ENCODE measurements at regions not wholly inside any gene's neighbourhood (a gene's known extent, or its start where the extent isn't known, plus 50 kb on each side); places are given as distances from the start of the nearest gene placed in this dataset.
"Not testable (repeated sequence)": the region's sequence is repeated elsewhere in the genome, so short reads cannot be mapped to it uniquely, and the experiment has no call there.

- H3K36me3 Mint-ChIP-seq: no peaks in the 10 kb centered on the region
- peaks cover 1% of the 10 kb centered on the region for H3K9me3 Mint-ChIP-seq
- no peaks in the 10 kb centered on the region for H3K27me3 Mint-ChIP-seq
- H3K4me3 Mint-ChIP-seq: no peak overlapping the region
- no peak for DNase-seq
- no peak overlapping the region for H3K27ac Mint-ChIP-seq
- no peaks in the 10 kb centered on the region for H3K4me1 Mint-ChIP-seq
Measured at GRCh38 chrX:43405191-43405590, 250.9 kb upstream of the MAOA start.

- Mint-ChIP-seq H3K9me3 (peaks cover 3% of the 10 kb centered on the region), H3K27me3 (no peaks in the 10 kb centered on the region), H3K36me3 (no peaks in the 10 kb centered on the region), H3K4me3 (no peak overlapping the region), H3K4me1 (no peaks in the 10 kb centered on the region), H3K27ac (no peak overlapping the region)
- DNase-seq: no peak
Measured at GRCh38 chrX:43423876-43424275, 232.2 kb upstream of the MAOA start.

GRCh38 chrX:43436517-43436916 is 219.6 kb upstream of the MAOA start:
- no peaks in the 10 kb centered on the region for H3K36me3 Mint-ChIP-seq
- DNase-seq: no peak
- no peak overlapping the region for H3K4me3 Mint-ChIP-seq

GRCh38 chrX:43446752-43447151 is 209.3 kb upstream of the MAOA start:
- no peak overlapping the region for H3K4me3 Mint-ChIP-seq
- no peak for DNase-seq
- H3K27me3 Mint-ChIP-seq: peaks cover 3% of the 10 kb centered on the region
- H3K9me3 Mint-ChIP-seq: peaks cover 4% of the 10 kb centered on the region
- no peaks in the 10 kb centered on the region for H3K4me1 Mint-ChIP-seq
- peaks cover 2% of the 10 kb centered on the region for H3K36me3 Mint-ChIP-seq
- H3K27ac Mint-ChIP-seq: no peak overlapping the region

More at GRCh38 chrX:43436517-43436916, 219.6 kb upstream of the MAOA start:
- peaks cover 17% of the 10 kb centered on the region for H3K27me3 Mint-ChIP-seq
- H3K27ac Mint-ChIP-seq: no peak overlapping the region
- H3K4me1 Mint-ChIP-seq: no peaks in the 10 kb centered on the region
- peaks cover 8% of the 10 kb centered on the region for H3K9me3 Mint-ChIP-seq

GRCh38 chrX:43448688-43449087 is 207.4 kb upstream of the MAOA start:
- no peaks in the 10 kb centered on the region for H3K27me3 Mint-ChIP-seq
- H3K4me1 Mint-ChIP-seq: no peaks in the 10 kb centered on the region
- H3K36me3 Mint-ChIP-seq: peaks cover 2% of the 10 kb centered on the region
- DNase-seq: no peak
- H3K9me3 Mint-ChIP-seq: peaks cover 8% of the 10 kb centered on the region
- H3K27ac Mint-ChIP-seq: no peak overlapping the region
- no peak overlapping the region for H3K4me3 Mint-ChIP-seq

- peaks cover 8% of the 10 kb centered on the region for H3K9me3 Mint-ChIP-seq
- no peaks in the 10 kb centered on the region for H3K4me1 Mint-ChIP-seq
- H3K27ac Mint-ChIP-seq: no peak overlapping the region
- H3K27me3 Mint-ChIP-seq: no peaks in the 10 kb centered on the region
- no peak overlapping the region for H3K4me3 Mint-ChIP-seq
- H3K36me3 Mint-ChIP-seq: peaks cover 2% of the 10 kb centered on the region
- DNase-seq: no peak
Measured at GRCh38 chrX:43450355-43450754, 205.7 kb upstream of the MAOA start.

- DNase-seq, H3K4me1 Mint-ChIP-seq, H3K27me3 Mint-ChIP-seq, H3K9me3 Mint-ChIP-seq, H3K4me3 Mint-ChIP-seq, H3K36me3 Mint-ChIP-seq, H3K27ac Mint-ChIP-seq: not testable (repeated sequence)
Measured at GRCh38 chrX:43451976-43452686, 204.0 kb upstream of the MAOA start.

GRCh38 chrX:43456063-43456462 is 200.0 kb upstream of the MAOA start:
- Mint-ChIP-seq H3K27ac (no peak overlapping the region), H3K4me1 (peaks cover 2% of the 10 kb centered on the region), H3K4me3 (no peak overlapping the region)

GRCh38 chrX:43456906-43457305 is 199.2 kb upstream of the MAOA start:
- H3K4me1 Mint-ChIP-seq: peaks cover 2% of the 10 kb centered on the region
- peaks cover 5% of the 10 kb centered on the region for H3K27me3 Mint-ChIP-seq
- no peak overlapping the region for H3K4me3 Mint-ChIP-seq
- DNase-seq: no peak
- no peaks in the 10 kb centered on the region for H3K36me3 Mint-ChIP-seq
- H3K27ac Mint-ChIP-seq: no peak overlapping the region
- H3K9me3 Mint-ChIP-seq: peaks cover 2% of the 10 kb centered on the region

More at GRCh38 chrX:43456063-43456462, 200.0 kb upstream of the MAOA start:
- DNase-seq: no peak
- Mint-ChIP-seq H3K36me3 (no peaks in the 10 kb centered on the region), H3K9me3 (peaks cover 4% of the 10 kb centered on the region), H3K27me3 (peaks cover 5% of the 10 kb centered on the region)

- Mint-ChIP-seq H3K4me1 (peaks cover 6% of the 10 kb centered on the region), H3K36me3 (no peaks in the 10 kb centered on the region), H3K27me3 (no peaks in the 10 kb centered on the region), H3K9me3 (peaks cover 1% of the 10 kb centered on the region), H3K27ac (no peak overlapping the region), H3K4me3 (no peak overlapping the region)
- DNase-seq: no peak
Measured at GRCh38 chrX:43467608-43468234, 188.4 kb upstream of the MAOA start.

GRCh38 chrX:43469391-43470054 is 186.6 kb upstream of the MAOA start:
- Mint-ChIP-seq H3K27ac (peak overlapping the region; percentile 46), H3K27me3 (no peaks in the 10 kb centered on the region), H3K36me3 (no peaks in the 10 kb centered on the region), H3K4me1 (peaks cover 6% of the 10 kb centered on the region), H3K9me3 (peaks cover 1% of the 10 kb centered on the region), H3K4me3 (no peak overlapping the region)
- no peak for DNase-seq

GRCh38 chrX:43474321-43474720 is 181.8 kb upstream of the MAOA start:
- Mint-ChIP-seq H3K27ac (no peak overlapping the region), H3K36me3 (no peaks in the 10 kb centered on the region)

GRCh38 chrX:43479070-43479469 is 177.0 kb upstream of the MAOA start:
- Mint-ChIP-seq H3K4me3 (no peak overlapping the region), H3K27me3 (no peaks in the 10 kb centered on the region), H3K36me3 (no peaks in the 10 kb centered on the region), H3K4me1 (no peaks in the 10 kb centered on the region), H3K9me3 (peaks cover 1% of the 10 kb centered on the region), H3K27ac (no peak overlapping the region)
- no peak for DNase-seq

More at GRCh38 chrX:43474321-43474720, 181.8 kb upstream of the MAOA start:
- no peaks in the 10 kb centered on the region for H3K27me3 Mint-ChIP-seq
- H3K4me3 Mint-ChIP-seq: no peak overlapping the region
- peaks cover 1% of the 10 kb centered on the region for H3K9me3 Mint-ChIP-seq
- peaks cover 2% of the 10 kb centered on the region for H3K4me1 Mint-ChIP-seq
- no peak for DNase-seq

GRCh38 chrX:43479850-43480249 is 176.2 kb upstream of the MAOA start:
- no peak overlapping the region for H3K4me3 Mint-ChIP-seq
- no peaks in the 10 kb centered on the region for H3K27me3 Mint-ChIP-seq

GRCh38 chrX:43481576-43481975 is 174.5 kb upstream of the MAOA start:
- Mint-ChIP-seq H3K27me3 (no peaks in the 10 kb centered on the region), H3K36me3 (no peaks in the 10 kb centered on the region), H3K9me3 (peaks cover 1% of the 10 kb centered on the region), H3K27ac (no peak overlapping the region), H3K4me1 (no peaks in the 10 kb centered on the region), H3K4me3 (no peak overlapping the region)
- DNase-seq: no peak

More at GRCh38 chrX:43479850-43480249, 176.2 kb upstream of the MAOA start:
- H3K9me3 Mint-ChIP-seq: peaks cover 1% of the 10 kb centered on the region
- no peaks in the 10 kb centered on the region for H3K36me3 Mint-ChIP-seq
- DNase-seq: no peak
- H3K4me1 Mint-ChIP-seq: no peaks in the 10 kb centered on the region
- no peak overlapping the region for H3K27ac Mint-ChIP-seq
